ENCODE measurements at regions not wholly inside any gene's neighbourhood (a gene's known extent, or its start where the extent isn't known, plus 50 kb on each side); places are given as distances from the start of the nearest gene placed in this dataset.

- H3K79me2 ChIP-seq (ENCODE audit: control insufficient read depth, insufficient read depth, low read length) = no peaks in the 10 kb centered on the region
- no peak overlapping the region for H3K4me2 ChIP-seq (ENCODE audit: control insufficient read depth, insufficient read depth)
- H3K9me3 ChIP-seq (replicated peaks; ENCODE audit: control insufficient read depth, insufficient read depth, low read length) = no peaks in the 10 kb centered on the region
- FAIRE-seq (no peak), DNase-seq (ENCODE audit: low read depth, low spot score) (no peak), ATAC-seq (no peak)
- H2AFZ ChIP-seq (ENCODE audit: control insufficient read depth, low read depth, low read length) = no peak overlapping the region
- ChIA-PET RAD21 (ENCODE audit: unreplicated experiment) (no interaction called here), POLR2A (no interaction called here), SMC1A (ENCODE audit: uncharacterized antibody, unreplicated experiment) (no interaction called here), CTCF (no interaction called here)
- no peak for TF ChIP-seq IRF5 (IDR thresholded peaks at IDR 0.05; ENCODE audit: borderline replicate concordance)
- no peak for TF ChIP-seq MYB (IDR thresholded peaks at IDR 0.05; ENCODE audit: borderline replicate concordance, low read depth, low read length)
- TF ChIP-seq STAT3 (IDR thresholded peaks at IDR 0.05; ENCODE audit: low read depth, low read length) = no peak
- TF ChIP-seq RELA (IDR thresholded peaks at IDR 0.05; ENCODE audit: borderline replicate concordance, partially characterized antibody) = no peak
- no peak for TF ChIP-seq BCL11A (IDR thresholded peaks at IDR 0.05; ENCODE audit: low read depth, low read length)
- no peak for TF ChIP-seq PRDM15 (CRISPR knock-in tag; IDR thresholded peaks at IDR 0.05)
- TF ChIP-seq RFX5 (IDR thresholded peaks at IDR 0.05; ENCODE audit: low read depth, low read length) = no peak
- no peak for TF ChIP-seq USF2 (IDR thresholded peaks at IDR 0.05; ENCODE audit: borderline replicate concordance, low read depth, low read length)
- no peak for TF ChIP-seq HCFC1 (IDR thresholded peaks at IDR 0.05; ENCODE audit: low read length)
- TF ChIP-seq TBL1XR1 (IDR thresholded peaks at IDR 0.05; ENCODE audit: low read depth, low read length) = no peak
- BruUV-seq (replicated peaks) = no TSS peak
- no peaks in the 10 kb centered on the region for H3K4me1 ChIP-seq (ENCODE audit: control insufficient read depth, insufficient read depth, low read length)
- 15% methylated on average over 7 of the region's 7 CpGs for WGBS (ENCODE audit: insufficient coverage, insufficient replicate concordance, low lambda C conversion rate, missing lambda C conversion rate)
- H3K36me3 ChIP-seq (ENCODE audit: control insufficient read depth in 2 of 2, insufficient read depth in 2 of 2, low read length in 1 of 2) = no peaks in the 10 kb centered on the region
- in situ Hi-C loops (cut with MboI) (no loop called here), intact Hi-C loops (cut with micrococcal nuclease; ENCODE audit: unreplicated experiment) (no loop called here)
- no peak overlapping the region for H3K27ac ChIP-seq (ENCODE audit: control insufficient read depth, insufficient read depth)
- H3K27me3 ChIP-seq (replicated peaks in 1 of 2; ENCODE audit: control insufficient read depth in 2 of 2, insufficient read depth in 2 of 2, low read length in 1 of 2) = no peaks in the 10 kb centered on the region
- H3K4me3 ChIP-seq = no peak overlapping the region
- H3K9ac ChIP-seq (ENCODE audit: control insufficient read depth, insufficient read depth, low read length) = no peak overlapping the region
- H4K20me1 ChIP-seq (ENCODE audit: control insufficient read depth, insufficient read depth) = no peaks in the 10 kb centered on the region
Observed at GRCh38 chr3:87073496-87074145, 82.7 kb upstream of the VGLL3 start.
